NCI-H187 treated with DMSO at 0.1 percent for 48 hours (cell line): ENCODE measurements at regions not wholly inside any gene's neighbourhood (a gene's known extent, or its start where the extent isn't known, plus 50 kb on each side); places are given as distances from the start of the nearest gene placed in this dataset.

Source experiments
- DNase-seq: peaks from one replicate; lab custom pipeline; 2025; lab: John Stamatoyannopoulos, UW

- no peak for DNase-seq
Observed at GRCh38 chr3:180829409-180830405, 82.8 kb upstream of the FXR1 start.

- DNase-seq: no peak
Observed at GRCh38 chr3:180835501-180835900, 77.0 kb upstream of the FXR1 start.

- DNase-seq: no peak
Observed at GRCh38 chr3:180836766-180837165, 75.7 kb upstream of the FXR1 start.

- no peak for DNase-seq
Observed at GRCh38 chr3:180854887-180855286, 57.6 kb upstream of the FXR1 start.

- no peak for DNase-seq
Observed at GRCh38 chr3:180855364-180855763, 57.1 kb upstream of the FXR1 start.

- no peak for DNase-seq
Observed at GRCh38 chr3:180855956-180856355, 56.5 kb upstream of the FXR1 start.

- DNase-seq: no peak
Observed at GRCh38 chr3:180860180-180860858, 52.2 kb upstream of the FXR1 start.
